A549 (cell line): ENCODE measurements at regions not wholly inside any gene's neighbourhood (a gene's known extent, or its start where the extent isn't known, plus 50 kb on each side); places are given as distances from the start of the nearest gene placed in this dataset.

Experiments
- ATAC-seq, 2 experiments: fragments of 200-7000 bp in 1 of 2; fragments of >200 bp in 1 of 2; cut with Nextera tagmentation in 1 of 2; cut with Tn5 transposase in 1 of 2; 3 replicates each; pipeline versions ENCODE4 v1.8.0 to v1.9.1; 2018 to 2020; ENCODE audit warnings: mild to moderate bottlenecking in 1 of 2, moderate library complexity in 1 of 2
- CTCF ChIA-PET: fragments of 300-600 bp; sonication (Branson Sonifier 250); formaldehyde crosslinking; extraction: SDS; loops from one replicate; lab custom pipeline; 2021; ENCODE audit warnings: antibody characterized with exemption, inconsistent platforms; lab: Yijun Ruan, JAX
- POLR2A ChIA-PET: fragments of 350-600 bp; formaldehyde crosslinking; extraction: SDS; loops from one replicate; lab custom pipeline; 2021; ENCODE audit warnings: antibody characterized with exemption, inconsistent platforms; lab: Yijun Ruan, JAX
- DNase-seq, 2 experiments: peaks; one replicate each; pipeline versions ENCODE4 v3.0.0 to v3.0.0-alpha.2; 2011 to 2016; ENCODE audit warnings: low read depth in 1 of 2, low spot score in 1 of 2
- FAIRE-seq: peaks from 2 replicates; lab custom pipeline; 2011; peaks lifted over from hg19 to GRCh38; lab: Jason Lieb, UNC
- H3K27ac ChIP-seq, 2 experiments: fragments of >200 bp; sonication (Bioruptor Twin); formaldehyde crosslinking; 3 replicates each; pipeline ENCODE4 v1.5.1; 2016 to 2017
- H3K4me1 ChIP-seq: fragments of >200 bp; sonication (Bioruptor Twin); formaldehyde crosslinking; 3 replicates; pipeline ENCODE4 v1.6.1; 2016
- H3K4me2 ChIP-seq: fragments of >200 bp; sonication (Bioruptor Twin); formaldehyde crosslinking; 3 replicates; pipeline ENCODE4 v1.6.1; 2016
- H3K4me3 ChIP-seq: fragments of >200 bp; sonication (Bioruptor Twin); formaldehyde crosslinking; 3 replicates; pipeline ENCODE4 v1.5.1; 2016
- H3K9me3 ChIP-seq: fragments of >200 bp; sonication (Bioruptor Twin); formaldehyde crosslinking; 3 replicates; pipeline ENCODE4 v1.6.1; 2016
- CBX2 ChIP-seq: fragments of 200-600 bp; sonication (generic); IDR thresholded peaks from 2 replicates; pipeline ENCODE4 v1.6.1; 2016; ENCODE audit warnings: low read depth, mild to moderate bottlenecking, borderline replicate concordance
- CEBPB ChIP-seq, 2 experiments: fragments of >200 bp in 1 of 2; sonication (Bioruptor Twin) in 1 of 2; formaldehyde crosslinking in 1 of 2; IDR thresholded peaks; 2 replicates each; pipeline ENCODE4 v1.6.1; 2012 to 2016
- CHD2 ChIP-seq: fragments of 150-350 bp; IDR thresholded peaks from 2 replicates; pipeline ENCODE4 v1.6.1; 2014; ENCODE audit warnings: low read length; ENCODE audit not compliant: partially characterized antibody
- EHF ChIP-seq: fragments of 250-450 bp; sonication (Bioruptor Pico); IDR thresholded peaks from 2 replicates; pipeline ENCODE4 v1.5.0; 2020; ENCODE audit warnings: mild to moderate bottlenecking
- FOSB ChIP-seq: fragments of 250-450 bp; sonication (Bioruptor Pico); IDR thresholded peaks from 2 replicates; pipeline ENCODE4 v1.5.0; 2020; ENCODE audit warnings: mild to moderate bottlenecking, moderate library complexity
- FOSL2 ChIP-seq, 2 experiments: fragments of 450-650 bp in 1 of 2; fragments of >200 bp in 1 of 2; sonication (Bioruptor Twin) in 1 of 2; formaldehyde crosslinking; IDR thresholded peaks; 2 replicates each; pipeline versions ENCODE4 v1.5.0 to v1.6.1; 2016 to 2020; ENCODE audit warnings: mild to moderate bottlenecking in 1 of 2, moderate library complexity in 1 of 2
- HOXA7 ChIP-seq: fragments of 250-450 bp; sonication (Bioruptor Pico); IDR thresholded peaks from 2 replicates; pipeline ENCODE4 v1.5.0; 2020; ENCODE audit warnings: mild to moderate bottlenecking, moderate library complexity
- KDM1A ChIP-seq: fragments of 200-600 bp; sonication (generic); IDR thresholded peaks from 2 replicates; pipeline ENCODE4 v1.6.1; 2016; ENCODE audit warnings: low read depth, mild to moderate bottlenecking
- KDM5A ChIP-seq: fragments of 200-600 bp; sonication (generic); IDR thresholded peaks from 2 replicates; pipeline ENCODE4 v1.6.1; 2016; ENCODE audit warnings: antibody characterized with exemption, mild to moderate bottlenecking
- NFE2L2 ChIP-seq: fragments of 150-350 bp; conservative IDR thresholded peaks from 2 replicates; pipeline ENCODE4 v1.6.1; 2014; ENCODE audit warnings: low read length
- NPAS2 ChIP-seq: fragments of 250-450 bp; sonication (Bioruptor Pico); IDR thresholded peaks from 2 replicates; pipeline ENCODE4 v1.8.0; 2022; ENCODE audit warnings: mild to moderate bottlenecking, moderate library complexity, borderline replicate concordance
- PHF8 ChIP-seq: fragments of 200-600 bp; sonication (generic); IDR thresholded peaks from 2 replicates; pipeline ENCODE4 v1.6.1; 2016; ENCODE audit warnings: low read depth, mild to moderate bottlenecking, antibody characterized with exemption, moderate library complexity, borderline replicate concordance
- RAD21 ChIP-seq, 2 experiments: fragments of >200 bp in 1 of 2; sonication (Bioruptor Twin) in 1 of 2; formaldehyde crosslinking in 1 of 2; IDR thresholded peaks in 1 of 2; conservative IDR thresholded peaks in 1 of 2; 2 replicates in 1 of 2; 3 replicates in 1 of 2; pipeline ENCODE4 v1.6.1; 2012 to 2018; ENCODE audit warnings: inconsistent platforms in 1 of 2
- RARB ChIP-seq: fragments of 250-450 bp; sonication (Bioruptor Pico); IDR thresholded peaks from 2 replicates; pipeline ENCODE4 v1.8.0; 2021; ENCODE audit warnings: mild to moderate bottlenecking, moderate library complexity
- RNF2 ChIP-seq: fragments of 200-600 bp; sonication (generic); IDR thresholded peaks from 2 replicates; pipeline ENCODE4 v1.6.1; 2016; ENCODE audit warnings: low read depth, mild to moderate bottlenecking, antibody characterized with exemption, moderate library complexity, borderline replicate concordance
- TP53 ChIP-seq: fragments of 250-450 bp; sonication (Bioruptor Pico); IDR thresholded peaks from 2 replicates; pipeline ENCODE4 v1.5.0; 2021; ENCODE audit warnings: mild to moderate bottlenecking, moderate library complexity
- ZC3H11A ChIP-seq: fragments of 450-650 bp; IDR thresholded peaks from 2 replicates; pipeline ENCODE4 v1.6.1; 2014; ENCODE audit warnings: antibody characterized with exemption, mild to moderate bottlenecking
- WGBS: methylation state at CpG from one replicate; pipeline ENCODE4 v1.1.6; 2017; ENCODE audit errors: missing lambda C conversion rate; 5-methylcytosine and 5-hydroxymethylcytosine counted together
- TF ChIP-seq, protein P1 (sequence below): IDR thresholded peaks from 2 replicates; pipeline ENCODE4 v1.6.1; 2012
- TF ChIP-seq, protein P2 (sequence below): fragments of >200 bp; sonication (Bioruptor Twin); formaldehyde crosslinking; IDR thresholded peaks from 2 replicates; pipeline ENCODE4 v1.6.1; 2016
- TF ChIP-seq, protein P3 (sequence below): fragments of >200 bp; sonication (Bioruptor Twin); formaldehyde crosslinking; IDR thresholded peaks from 3 replicates; pipeline ENCODE4 v1.6.1; 2016
- TF ChIP-seq, protein P4 (sequence below): fragments of 250-450 bp; sonication (Bioruptor Pico); IDR thresholded peaks from 2 replicates; pipeline ENCODE4 v1.5.0; 2020; ENCODE audit warnings: low read depth, mild to moderate bottlenecking, moderate library complexity

DNA sequence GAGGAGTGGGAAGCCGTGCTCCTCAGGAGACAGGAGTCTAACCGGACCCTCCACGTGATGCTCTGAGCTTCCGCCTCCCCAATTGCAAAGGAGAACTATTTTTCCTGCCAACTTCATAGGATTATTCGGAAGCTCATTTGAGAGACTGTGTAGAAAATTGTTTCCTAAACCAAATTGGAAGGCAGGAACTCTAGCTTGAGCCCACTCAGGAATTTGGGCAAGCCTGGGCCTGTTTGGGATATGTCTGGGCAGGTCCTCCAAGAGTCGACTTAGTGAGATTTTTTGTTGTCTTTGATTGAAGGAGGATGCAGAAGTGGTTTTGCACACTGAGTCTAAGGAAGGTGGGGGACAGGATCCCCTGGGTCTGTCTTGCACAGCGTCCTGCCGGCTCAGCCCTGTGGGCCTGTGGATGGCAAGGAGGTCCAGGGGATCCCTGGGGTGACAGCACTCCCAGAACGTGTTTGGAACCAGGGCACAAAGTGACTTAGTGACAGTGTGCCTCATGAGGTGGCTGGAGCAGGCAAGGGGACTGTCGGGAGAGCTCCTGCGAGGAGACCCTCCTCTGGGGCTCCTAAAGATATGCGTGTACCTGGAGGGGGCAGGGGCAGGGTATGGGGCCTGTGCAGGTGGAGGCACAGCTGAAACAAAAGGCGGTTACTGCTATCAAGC, 283.3 kb downstream of the NSG2 start (continued):
- TF ChIP-seq CBX2 (no peak), ZC3H11A (no peak), FOSL2 (IDR thresholded peaks at IDR 0.05) (no peak), FOSL2 (CRISPR knock-in tag; IDR thresholded peaks at IDR 0.05) (no peak), RARB (CRISPR knock-in tag) (no peak), KDM1A (no peak)

DNA sequence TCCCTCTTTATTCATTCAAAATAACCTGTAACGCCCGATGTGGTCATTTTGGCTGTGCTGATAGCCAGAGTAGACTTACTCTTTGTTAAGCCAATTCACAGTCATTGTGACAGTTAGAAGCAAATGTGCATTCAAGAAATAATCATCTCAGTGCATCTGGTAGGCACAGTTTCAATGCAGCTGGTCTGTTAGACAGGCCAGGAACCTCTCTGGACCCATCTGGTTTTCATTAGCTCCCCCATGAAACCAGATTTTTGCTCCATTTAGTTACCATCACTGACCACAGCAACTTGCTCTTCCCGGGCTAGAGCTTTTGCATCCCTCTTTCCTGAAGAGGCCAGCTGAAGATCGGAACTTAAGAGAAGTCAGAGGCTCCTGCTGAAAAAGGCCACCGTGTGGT, 284.2 kb downstream of the NSG2 start:
- H3K27ac ChIP-seq = no peak overlapping the region
- H3K4me3 ChIP-seq = no peak overlapping the region
- DNase-seq (no peak), FAIRE-seq (no peak), ATAC-seq (no peak)
- no peak overlapping the region for H3K4me2 ChIP-seq
- CTCF ChIA-PET = interaction anchor here (0.9 to 5.5 kb wide), 8 partner anchors 11 to 398 kb away, joined by 4 to 52 read pairs (median 6); partner anchors contain the start of gene NSG2
- POLR2A ChIA-PET = no interaction called here
- peaks cover 2% of the 10 kb centered on the region; the same call in 1 of the 3 replicates for H3K4me1 ChIP-seq
- TF ChIP-seq, protein P1, sequence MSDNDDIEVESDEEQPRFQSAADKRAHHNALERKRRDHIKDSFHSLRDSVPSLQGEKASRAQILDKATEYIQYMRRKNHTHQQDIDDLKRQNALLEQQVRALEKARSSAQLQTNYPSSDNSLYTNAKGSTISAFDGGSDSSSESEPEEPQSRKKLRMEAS = no peak
- no peak for TF ChIP-seq RNF2
- TF ChIP-seq PHF8 = no peak
- TF ChIP-seq KDM1A = no peak
- no peak for TF ChIP-seq HOXA7 (CRISPR knock-in tag)
- no peak for TF ChIP-seq EHF (CRISPR knock-in tag)
- no peak for TF ChIP-seq RAD21 (conservative IDR thresholded peaks at IDR 0.05 in 1 of 2, IDR thresholded peaks at IDR 0.05 in 1 of 2)
- no peak for TF ChIP-seq TP53 (CRISPR knock-in tag)
- 67% methylated on average over 5 of the region's 5 CpGs for WGBS
- H3K9me3 ChIP-seq = no peaks in the 10 kb centered on the region

DNA sequence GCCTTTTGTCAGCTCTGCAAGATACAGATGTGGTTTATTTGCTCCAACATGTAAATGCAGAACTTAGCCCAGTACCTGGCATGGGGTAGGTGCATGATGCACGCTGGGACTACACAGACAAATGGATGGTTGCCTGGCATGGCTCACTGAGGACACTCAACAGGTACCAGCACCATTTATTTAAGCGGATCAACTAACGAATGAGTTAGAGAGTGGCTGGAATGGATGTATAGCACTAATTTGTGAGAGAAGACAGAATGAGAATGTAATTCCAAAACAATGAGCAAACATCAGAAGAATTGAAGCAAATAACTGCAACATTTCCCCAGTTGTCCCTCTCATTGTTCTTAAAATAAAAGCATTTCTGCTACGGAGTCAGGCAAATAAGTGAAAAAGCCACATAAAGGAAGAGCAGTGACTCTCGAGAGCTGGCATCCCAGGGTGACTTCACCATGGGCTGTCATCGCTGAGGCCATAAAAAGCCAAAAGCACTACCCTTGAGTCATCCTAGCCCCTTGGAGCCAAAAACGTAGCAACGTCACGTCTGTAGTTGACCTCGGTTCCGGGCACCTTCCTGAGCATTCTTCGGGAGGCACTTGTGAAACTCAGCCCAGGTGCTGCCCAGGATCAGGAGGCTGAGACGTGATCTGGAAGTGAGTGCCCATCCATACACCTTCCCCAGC, 290.3 kb downstream of the NSG2 start:
- no peak overlapping the region for H3K4me2 ChIP-seq
- POLR2A ChIA-PET = no interaction called here
- no peak for FAIRE-seq
- CTCF ChIA-PET = interaction anchor here (1.0 to 2.3 kb wide), 5 partner anchors 10 to 48 kb away, joined by 3 to 9 read pairs (median 8); no protein-coding TSS in a partner anchor
- H3K27ac ChIP-seq = no peak overlapping the region
- DNase-seq = no peak
- no peak overlapping the region for H3K4me3 ChIP-seq
- H3K9me3 ChIP-seq = no peaks in the 10 kb centered on the region
- H3K4me1 ChIP-seq = no peaks in the 10 kb centered on the region
- ATAC-seq = no peak
- TF ChIP-seq, protein P2, sequence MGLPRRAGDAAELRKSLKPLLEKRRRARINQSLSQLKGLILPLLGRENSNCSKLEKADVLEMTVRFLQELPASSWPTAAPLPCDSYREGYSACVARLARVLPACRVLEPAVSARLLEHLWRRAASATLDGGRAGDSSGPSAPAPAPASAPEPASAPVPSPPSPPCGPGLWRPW = no peak
- TF ChIP-seq, protein P1 = no peak
- TF ChIP-seq CHD2 = no peak
- TF ChIP-seq KDM5A = no peak
- TF ChIP-seq NFE2L2 = no peak
- TF ChIP-seq FOSB (CRISPR knock-in tag) = no peak
- no peak for TF ChIP-seq CEBPB (IDR thresholded peaks at IDR 0.05)
- TF ChIP-seq, protein P3, sequence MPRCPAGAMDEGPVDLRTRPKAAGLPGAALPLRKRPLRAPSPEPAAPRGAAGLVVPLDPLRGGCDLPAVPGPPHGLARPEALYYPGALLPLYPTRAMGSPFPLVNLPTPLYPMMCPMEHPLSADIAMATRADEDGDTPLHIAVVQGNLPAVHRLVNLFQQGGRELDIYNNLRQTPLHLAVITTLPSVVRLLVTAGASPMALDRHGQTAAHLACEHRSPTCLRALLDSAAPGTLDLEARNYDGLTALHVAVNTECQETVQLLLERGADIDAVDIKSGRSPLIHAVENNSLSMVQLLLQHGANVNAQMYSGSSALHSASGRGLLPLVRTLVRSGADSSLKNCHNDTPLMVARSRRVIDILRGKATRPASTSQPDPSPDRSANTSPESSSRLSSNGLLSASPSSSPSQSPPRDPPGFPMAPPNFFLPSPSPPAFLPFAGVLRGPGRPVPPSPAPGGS = no peak
- TF ChIP-seq EHF (CRISPR knock-in tag) = no peak
- TF ChIP-seq NPAS2 (CRISPR knock-in tag) = no peak
- TF ChIP-seq, protein P4, sequence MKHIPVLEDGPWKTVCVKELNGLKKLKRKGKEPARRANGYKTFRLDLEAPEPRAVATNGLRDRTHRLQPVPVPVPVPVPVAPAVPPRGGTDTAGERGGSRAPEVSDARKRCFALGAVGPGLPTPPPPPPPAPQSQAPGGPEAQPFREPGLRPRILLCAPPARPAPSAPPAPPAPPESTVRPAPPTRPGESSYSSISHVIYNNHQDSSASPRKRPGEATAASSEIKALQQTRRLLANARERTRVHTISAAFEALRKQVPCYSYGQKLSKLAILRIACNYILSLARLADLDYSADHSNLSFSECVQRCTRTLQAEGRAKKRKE (CRISPR knock-in tag) = no peak
- 35% methylated on average over 12 of the region's 13 CpGs for WGBS
